ENCODE measurements at regions not wholly inside any gene's neighbourhood (a gene's known extent, or its start where the extent isn't known, plus 50 kb on each side); places are given as distances from the start of the nearest gene placed in this dataset.
"Not testable (repeated sequence)": the region's sequence is repeated elsewhere in the genome, so short reads cannot be mapped to it uniquely, and the experiment has no call there.

DNA sequence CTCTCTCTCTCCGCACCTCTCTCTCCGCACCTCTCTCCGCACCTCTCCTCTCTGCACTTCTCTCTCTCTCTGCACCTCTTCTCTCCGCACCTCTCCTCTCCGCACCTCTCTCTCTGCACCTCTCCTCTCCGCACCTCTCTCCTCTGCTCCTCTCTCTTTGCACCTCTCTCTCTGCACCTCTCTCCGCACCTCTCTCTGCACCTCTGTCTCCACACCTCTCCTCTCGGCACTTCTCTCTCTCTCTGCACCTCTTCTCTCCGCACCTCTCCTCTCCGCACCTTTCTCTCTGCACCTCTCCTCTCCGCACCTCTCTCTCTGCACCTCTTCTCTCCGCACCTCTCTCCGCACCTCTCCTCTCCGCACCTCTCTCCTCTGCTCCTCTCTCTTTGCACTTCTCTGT is 274.2 kb downstream of the CCSER2 start:
- TF ChIP-seq, protein P1, sequence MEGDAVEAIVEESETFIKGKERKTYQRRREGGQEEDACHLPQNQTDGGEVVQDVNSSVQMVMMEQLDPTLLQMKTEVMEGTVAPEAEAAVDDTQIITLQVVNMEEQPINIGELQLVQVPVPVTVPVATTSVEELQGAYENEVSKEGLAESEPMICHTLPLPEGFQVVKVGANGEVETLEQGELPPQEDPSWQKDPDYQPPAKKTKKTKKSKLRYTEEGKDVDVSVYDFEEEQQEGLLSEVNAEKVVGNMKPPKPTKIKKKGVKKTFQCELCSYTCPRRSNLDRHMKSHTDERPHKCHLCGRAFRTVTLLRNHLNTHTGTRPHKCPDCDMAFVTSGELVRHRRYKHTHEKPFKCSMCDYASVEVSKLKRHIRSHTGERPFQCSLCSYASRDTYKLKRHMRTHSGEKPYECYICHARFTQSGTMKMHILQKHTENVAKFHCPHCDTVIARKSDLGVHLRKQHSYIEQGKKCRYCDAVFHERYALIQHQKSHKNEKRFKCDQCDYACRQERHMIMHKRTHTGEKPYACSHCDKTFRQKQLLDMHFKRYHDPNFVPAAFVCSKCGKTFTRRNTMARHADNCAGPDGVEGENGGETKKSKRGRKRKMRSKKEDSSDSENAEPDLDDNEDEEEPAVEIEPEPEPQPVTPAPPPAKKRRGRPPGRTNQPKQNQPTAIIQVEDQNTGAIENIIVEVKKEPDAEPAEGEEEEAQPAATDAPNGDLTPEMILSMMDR (IDR thresholded peaks at IDR 0.05), result not testable (repeated sequence)
- not testable (repeated sequence) for TF ChIP-seq POLR2A (IDR thresholded peaks at IDR 0.05); EP300 (IDR thresholded peaks at IDR 0.05; ENCODE audit: low read depth); POLR2AphosphoS5 (IDR thresholded peaks at IDR 0.05)

Data from transverse colon (tissue), 4 donors.